Fibroblast of mammary gland (primary cell): ENCODE measurements at regions not wholly inside any gene's neighbourhood (a gene's known extent, or its start where the extent isn't known, plus 50 kb on each side); places are given as distances from the start of the nearest gene placed in this dataset.
"Not testable (repeated sequence)": the region's sequence is repeated elsewhere in the genome, so short reads cannot be mapped to it uniquely, and the experiment has no call there.

Source experiments
- DNase-seq: peaks from one replicate; pipeline ENCODE4 v3.0.0-alpha.2; 2010; ENCODE audit warnings: low read depth
- H3K4me3 ChIP-seq: 2 replicates; pipeline ENCODE4 v1.5.1; 2011; ENCODE audit warnings: low read depth, mild to moderate bottlenecking, low read length, moderate library complexity; ENCODE audit not compliant: control insufficient read depth
- TF ChIP-seq, protein P1 (sequence below): conservative IDR thresholded peaks from 2 replicates; pipeline ENCODE4 v1.5.1; 2011; ENCODE audit warnings: low read depth, low read length, inconsistent platforms; ENCODE audit not compliant: control insufficient read depth, insufficient read depth

GRCh38 chr2:584863-585823, 92.1 kb downstream of the TMEM18 start:
- TF ChIP-seq, protein P1, sequence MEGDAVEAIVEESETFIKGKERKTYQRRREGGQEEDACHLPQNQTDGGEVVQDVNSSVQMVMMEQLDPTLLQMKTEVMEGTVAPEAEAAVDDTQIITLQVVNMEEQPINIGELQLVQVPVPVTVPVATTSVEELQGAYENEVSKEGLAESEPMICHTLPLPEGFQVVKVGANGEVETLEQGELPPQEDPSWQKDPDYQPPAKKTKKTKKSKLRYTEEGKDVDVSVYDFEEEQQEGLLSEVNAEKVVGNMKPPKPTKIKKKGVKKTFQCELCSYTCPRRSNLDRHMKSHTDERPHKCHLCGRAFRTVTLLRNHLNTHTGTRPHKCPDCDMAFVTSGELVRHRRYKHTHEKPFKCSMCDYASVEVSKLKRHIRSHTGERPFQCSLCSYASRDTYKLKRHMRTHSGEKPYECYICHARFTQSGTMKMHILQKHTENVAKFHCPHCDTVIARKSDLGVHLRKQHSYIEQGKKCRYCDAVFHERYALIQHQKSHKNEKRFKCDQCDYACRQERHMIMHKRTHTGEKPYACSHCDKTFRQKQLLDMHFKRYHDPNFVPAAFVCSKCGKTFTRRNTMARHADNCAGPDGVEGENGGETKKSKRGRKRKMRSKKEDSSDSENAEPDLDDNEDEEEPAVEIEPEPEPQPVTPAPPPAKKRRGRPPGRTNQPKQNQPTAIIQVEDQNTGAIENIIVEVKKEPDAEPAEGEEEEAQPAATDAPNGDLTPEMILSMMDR: no peak
- no peak overlapping the region for H3K4me3 ChIP-seq
- no peak for DNase-seq

DNA sequence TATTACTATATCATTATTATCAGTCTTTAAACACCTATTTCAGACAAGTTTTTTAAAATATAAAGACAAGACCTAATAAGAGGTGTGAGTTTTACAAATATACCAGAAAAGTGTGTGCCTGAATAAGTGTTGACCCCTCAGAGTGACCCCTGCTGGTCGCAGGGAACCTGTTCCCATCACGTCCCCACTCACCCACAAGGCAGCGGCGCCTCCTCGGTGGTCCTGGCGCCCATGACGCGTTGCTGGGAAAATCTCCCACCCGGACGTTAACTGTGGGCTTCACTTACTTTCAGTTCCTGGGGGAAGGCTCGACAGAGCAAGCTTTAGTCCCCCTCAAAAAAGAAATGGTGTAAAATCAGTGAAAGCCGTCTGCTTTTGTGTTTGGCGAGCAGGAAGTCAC, 93.5 kb downstream of the TMEM18 start:
- no peak for DNase-seq
- TF ChIP-seq, protein P1: no peak
- H3K4me3 ChIP-seq: no peak overlapping the region

DNA sequence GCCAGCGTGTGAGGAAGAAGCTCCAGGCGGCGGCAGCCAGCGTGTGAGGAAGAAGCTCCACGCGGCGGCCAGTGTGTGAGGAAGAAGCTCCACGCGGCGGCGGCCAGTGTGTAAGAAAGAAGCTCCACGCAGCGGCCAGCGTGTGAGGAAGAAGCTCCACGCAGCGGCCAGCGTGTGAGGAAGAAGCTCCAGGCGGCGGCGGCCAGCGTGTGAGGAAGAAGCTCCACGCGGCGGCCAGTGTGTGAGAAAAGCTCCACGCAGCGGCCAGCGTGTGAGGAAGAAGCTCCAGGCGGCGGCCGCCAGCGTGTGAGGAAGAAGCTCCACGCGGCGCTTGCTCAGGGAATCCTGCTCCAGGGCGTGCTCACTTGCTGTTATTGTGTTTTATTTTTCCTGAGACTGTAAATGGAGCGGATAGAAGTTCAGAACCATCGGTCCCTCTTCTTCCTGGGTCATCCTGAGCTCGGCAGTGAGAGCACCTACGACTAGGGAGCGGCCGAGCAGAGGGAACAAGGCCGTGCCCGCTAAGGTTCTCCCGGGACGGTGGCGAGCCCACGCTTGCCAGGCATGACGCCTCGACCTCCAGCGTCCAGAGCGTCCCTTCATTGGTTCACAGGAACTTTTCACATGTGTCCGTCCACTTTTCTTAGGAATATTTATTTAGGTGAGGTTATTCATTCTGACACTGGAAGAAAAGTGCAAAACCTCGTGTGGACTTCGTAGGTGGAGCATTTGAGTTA, 94.2 kb downstream of the TMEM18 start:
- no peak for DNase-seq
- TF ChIP-seq, protein P1: no peak
- no peak overlapping the region for H3K4me3 ChIP-seq

DNA sequence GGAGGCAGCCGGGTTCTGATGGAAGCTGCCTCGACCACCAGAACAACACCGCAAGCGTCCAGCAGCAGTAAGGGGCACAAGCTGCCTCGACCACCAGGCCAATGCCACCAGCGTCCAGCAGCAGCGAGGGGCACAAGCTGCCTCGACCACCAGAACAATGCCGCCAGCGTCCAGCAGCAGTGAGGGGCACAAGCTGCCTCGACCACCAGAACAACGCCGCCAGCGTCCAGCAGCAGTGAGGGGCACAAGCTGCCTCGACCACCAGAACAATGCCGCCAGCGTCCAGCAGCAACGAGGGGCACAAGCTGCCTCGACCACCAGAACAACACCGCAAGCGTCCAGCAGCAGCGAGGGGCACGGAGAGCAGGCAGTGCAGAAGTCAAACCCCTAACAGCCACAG, 94.9 kb downstream of the TMEM18 start:
- H3K4me3 ChIP-seq, DNase-seq: not testable (repeated sequence)

DNA sequence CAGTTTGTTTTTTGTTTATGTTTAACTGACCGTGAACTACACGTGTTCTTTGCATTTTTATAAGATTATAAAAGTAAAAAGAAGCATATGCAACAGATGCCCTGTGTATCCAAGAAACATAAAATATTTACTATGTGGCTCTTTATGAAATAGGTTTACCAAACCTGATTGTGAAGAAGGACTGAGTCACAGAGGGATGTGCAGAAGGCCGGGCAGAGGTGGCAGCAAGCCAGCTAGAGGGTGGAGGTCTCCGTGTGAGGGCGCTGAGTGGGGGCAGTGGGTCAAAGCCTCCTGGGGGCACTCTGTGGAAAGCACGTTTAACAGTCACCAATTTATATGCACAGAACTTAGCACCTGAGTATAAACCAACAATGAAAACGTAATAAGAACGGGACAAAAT, 97.2 kb downstream of the TMEM18 start:
- no peak overlapping the region for H3K4me3 ChIP-seq
- DNase-seq: no peak
- TF ChIP-seq, protein P1: no peak

DNA sequence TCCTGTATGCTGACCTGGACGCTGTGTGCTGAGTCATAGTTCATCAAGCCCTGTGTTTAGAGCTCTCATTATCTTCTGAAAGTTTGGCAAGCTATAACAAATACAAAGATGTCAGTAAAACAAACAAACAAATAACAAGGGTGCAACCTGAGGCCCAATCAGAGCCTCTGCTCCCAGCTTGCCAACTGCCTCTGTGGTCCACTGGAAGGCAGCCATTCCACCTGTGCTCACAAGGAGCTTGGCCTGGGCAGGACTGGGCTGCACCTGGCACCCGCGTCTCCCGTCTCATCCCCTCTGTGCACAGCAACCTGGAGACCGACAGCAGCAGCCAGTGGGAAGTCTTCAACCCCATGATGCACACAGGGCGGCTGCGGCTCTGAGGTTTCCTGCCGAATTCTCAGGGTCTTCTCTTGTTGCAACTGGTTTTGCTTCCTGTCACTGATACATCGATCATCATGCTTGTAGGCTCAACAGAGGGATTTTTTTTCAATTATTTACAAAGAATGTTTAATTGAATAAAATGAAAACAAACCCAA, 97.8 kb downstream of the TMEM18 start:
- H3K4me3 ChIP-seq: no peak overlapping the region
- TF ChIP-seq, protein P1: no peak
- DNase-seq: no peak

GRCh38 chr2:576292-576691, 100.9 kb downstream of the TMEM18 start:
- TF ChIP-seq, protein P1: no peak
- H3K4me3 ChIP-seq: no peak overlapping the region
- DNase-seq: no peak
